SK-N-DZ (cell line): ENCODE measurements at regions not wholly inside any gene's neighbourhood (a gene's known extent, or its start where the extent isn't known, plus 50 kb on each side); places are given as distances from the start of the nearest gene placed in this dataset.

Experiments
- DNase-seq: peaks from one replicate; pipeline ENCODE4 v3.0.0-alpha.2; 2015; ENCODE audit warnings: low spot score

DNA sequence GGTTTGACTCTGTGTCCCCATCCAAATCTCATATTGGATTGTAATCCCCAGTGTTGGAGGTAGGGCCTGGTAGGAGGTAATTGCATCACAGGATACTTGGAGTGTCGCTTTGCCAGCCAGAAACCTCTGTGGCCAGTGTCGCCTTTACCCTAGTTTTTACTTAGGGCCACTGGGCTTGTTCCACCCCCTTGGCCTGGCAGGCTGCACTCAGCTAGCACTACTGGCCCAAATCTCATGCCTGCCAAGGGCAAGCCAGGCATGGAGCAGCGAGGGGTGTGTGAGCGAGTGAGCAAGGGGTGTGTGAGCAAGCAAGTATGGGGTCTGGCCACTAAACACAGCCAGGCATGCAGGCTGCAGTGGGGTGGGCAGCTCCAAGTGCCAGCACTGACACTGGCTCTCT is 178.7 kb upstream of the MGAT5 start:
- no peak for DNase-seq

DNA sequence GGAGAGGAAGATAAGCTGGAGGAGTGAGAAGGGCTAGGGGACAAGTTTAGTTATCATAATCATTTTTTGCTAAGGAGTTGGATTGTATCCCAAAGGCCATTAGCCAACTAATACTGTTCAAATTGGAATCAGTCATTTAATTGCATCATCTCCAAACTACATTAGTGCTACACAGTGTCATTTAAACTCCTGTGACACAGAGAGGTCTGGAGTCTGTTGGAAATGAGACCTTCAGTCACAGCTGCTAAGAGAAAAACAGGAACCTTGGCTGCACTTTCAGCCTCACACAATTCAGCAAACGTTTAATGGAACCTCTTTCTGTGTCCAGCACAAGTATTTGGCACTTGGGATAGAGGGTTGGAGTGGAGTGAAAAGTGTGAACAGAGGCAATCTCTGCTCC is 175.5 kb upstream of the MGAT5 start:
- no peak for DNase-seq

DNA sequence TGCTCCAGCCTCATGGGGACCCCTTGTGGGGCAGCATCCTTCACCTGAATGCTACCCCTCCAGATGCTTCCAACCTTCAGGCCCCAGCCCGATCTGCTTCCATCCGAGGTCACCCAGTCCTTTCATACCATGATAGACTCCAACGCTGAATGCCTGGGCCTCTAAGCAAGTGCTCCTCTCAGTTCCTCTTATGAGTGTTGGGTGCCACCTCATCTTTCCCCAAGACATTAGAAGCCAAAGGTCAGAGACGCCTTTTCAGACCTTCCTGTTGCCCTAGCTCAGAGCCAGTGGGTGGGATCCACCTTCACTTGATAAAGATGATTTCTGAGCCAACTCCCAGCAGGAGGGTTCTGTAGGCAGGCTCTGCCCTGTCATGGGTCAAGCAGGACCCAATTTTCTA is 174.5 kb upstream of the MGAT5 start:
- no peak for DNase-seq

DNA sequence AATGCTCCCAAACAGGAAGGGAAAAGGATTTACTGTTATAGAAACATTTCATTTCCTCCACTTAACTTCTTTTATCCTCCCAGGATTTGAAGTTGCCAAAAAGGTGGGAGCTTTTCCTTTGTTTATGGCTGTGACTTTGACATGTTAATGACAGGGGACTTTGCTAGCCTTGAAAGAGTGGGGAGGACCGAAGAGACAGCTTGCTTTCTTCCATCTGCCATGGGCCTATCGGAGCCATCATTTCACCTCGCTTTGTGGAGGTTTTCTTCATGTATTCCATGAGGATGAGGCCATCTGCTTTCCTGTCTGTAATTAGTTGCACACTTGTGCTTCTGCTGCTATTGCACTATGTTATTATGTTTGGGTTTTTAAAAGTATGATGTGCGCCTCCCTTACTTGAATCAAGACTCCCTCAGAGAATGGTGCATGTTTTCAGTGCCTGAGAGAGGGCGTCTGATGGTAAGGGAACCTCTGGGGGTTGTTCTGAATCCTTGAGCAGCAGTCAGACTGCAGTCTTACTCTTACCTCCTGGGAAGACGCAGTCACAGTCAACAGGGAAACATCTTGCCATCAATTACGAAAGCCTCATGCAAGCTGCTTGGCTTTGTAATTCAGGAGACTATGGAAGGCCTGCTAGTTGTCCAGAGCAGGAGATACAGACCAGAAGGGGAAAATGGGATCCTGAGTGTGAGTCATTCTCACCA is 173.3 kb upstream of the MGAT5 start:
- DNase-seq = no peak

DNA sequence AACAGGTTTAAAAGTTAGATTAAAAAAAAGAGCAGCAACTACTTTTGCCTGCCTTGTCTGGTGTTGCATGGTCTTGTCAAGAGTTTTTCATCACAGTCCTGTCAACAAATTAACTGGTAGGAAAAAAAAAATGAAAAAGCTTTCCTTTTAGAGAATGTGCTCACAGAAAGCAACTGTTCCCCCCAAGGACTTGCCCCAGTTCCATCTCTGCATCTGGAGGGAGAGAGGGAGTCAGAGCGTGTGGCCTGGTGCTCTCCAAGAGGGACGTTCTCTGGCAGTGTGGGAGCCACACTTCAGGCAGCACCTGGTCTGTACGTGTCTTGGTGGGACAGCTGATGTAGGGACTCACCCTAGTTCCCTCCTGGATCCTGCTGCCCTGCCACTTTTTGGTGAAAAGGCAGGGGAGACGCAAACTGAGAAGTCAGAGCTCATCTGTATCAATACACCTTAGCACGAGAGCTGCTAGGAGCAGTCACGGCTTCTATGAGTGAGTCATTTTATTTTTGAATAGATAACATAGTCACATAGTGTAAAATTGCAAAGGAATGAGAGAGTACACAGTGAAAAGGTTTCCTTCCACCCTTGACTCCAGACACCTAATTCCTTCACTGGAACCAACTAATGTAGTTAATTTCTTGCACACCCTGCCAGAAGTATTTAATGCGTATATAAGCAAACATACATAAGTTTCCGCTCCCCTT is 172.5 kb upstream of the MGAT5 start:
- no peak for DNase-seq

DNA sequence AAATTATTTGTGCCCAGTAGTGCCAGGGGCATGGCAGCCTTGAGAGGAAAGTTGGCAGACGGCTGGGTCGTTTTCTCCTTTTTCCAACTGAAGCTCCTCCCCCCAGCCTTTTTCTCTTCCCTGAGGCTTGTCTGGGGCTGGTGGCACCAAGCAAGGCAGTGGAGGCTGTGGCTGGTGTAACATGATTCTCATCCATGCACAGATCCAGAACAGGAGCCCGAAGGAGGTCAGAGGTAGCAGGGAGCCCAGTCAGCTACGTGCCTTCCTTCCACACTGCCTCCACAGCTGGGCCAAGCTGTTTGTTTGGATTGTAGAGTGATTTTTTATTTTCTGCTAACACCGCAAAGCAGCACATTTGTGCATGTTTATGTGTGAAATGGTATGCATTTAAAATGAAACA is 170.3 kb upstream of the MGAT5 start:
- DNase-seq = no peak

DNA sequence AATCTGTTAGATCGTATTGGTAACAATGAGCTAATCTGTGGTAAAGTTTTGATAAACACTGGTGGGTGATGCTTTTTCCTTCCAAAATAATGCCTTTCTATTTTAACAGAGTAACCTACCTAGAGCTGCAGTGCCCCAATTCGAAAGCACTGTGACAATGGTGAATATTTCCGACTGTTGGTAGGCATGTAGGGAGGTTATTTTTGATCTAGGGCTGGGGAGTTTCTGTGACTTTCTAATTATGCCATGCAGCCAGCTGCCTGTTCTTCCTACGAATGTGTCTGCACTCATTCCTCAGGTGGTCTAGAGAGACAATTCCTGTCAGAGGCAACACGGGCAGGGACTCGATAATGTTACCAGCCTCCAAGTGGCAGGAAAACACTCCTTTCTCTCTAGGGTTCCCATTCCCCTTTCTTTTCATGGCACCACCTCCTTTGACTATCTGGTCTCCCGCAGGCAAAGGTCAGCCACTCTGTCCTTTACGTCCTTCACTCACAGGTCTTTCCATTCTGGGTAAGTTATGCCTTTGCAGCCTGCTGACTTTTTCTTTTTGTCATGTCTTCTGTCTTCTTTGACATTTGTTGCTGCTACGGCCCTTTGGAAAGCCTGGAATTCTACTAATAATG is 167.2 kb upstream of the MGAT5 start:
- DNase-seq = no peak

DNA sequence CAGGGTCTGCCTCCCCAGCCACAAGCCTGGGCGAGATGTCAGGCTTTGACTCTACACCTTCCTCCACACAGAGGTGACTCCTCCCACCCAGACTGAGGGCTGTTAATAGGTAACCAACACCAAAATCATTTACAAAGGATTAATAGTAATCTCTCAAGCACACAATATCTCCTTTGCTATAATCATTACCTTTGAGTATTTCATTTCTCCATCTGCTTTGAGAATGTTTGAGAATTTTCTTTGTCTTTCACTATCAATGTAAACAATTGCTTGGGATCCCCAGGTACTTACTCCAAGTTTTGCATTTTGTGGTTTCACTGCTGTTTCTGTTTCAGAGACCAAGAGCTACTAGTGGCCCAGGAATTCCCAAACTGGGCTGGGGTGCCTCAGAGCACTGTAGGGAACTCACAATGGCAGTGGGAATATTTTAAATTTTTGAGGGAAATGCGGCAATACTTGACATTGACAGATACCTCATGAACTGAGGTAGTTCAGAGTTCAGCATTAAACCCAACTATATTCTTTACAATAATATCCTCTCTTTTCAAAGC is 166.4 kb upstream of the MGAT5 start:
- no peak for DNase-seq

DNA sequence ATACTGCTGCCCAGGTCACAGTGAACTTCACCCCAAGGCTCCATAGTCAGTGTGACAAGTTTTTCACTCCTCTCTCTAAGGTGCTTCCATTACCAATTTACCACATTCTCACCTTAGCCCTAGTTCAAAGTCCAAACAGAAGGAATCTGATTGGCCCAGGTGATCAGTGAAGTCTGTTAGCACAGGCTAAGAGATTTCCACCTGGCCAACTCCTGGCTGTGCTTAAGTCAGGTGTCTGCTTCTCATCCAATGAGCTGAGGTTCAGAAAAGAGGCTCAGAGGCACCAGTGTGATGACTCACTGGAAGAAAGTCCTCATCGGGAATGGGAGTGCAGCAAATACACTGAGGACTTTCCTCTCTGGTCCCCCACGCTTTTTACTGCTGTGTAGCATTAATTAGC is 164.4 kb upstream of the MGAT5 start:
- DNase-seq = no peak

DNA sequence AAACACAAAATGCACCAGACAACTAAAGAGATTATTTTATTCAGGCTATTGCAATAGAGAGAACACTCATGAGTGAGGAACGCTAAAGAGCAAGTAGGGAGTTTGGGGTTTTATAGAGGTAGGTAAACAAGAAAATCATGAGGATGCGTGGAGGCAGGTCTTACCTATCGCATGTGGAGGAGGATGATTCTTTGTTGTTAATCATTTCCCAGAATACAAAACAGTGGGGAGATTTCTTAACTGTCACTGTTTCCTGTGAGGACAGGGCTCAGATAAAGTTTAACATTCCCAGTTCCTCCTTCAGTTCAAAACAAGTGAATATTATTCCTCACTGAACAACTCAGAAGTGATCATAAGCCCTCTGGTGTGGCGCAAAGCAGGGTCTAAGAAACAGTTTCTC is 156.1 kb upstream of the MGAT5 start:
- no peak for DNase-seq

DNA sequence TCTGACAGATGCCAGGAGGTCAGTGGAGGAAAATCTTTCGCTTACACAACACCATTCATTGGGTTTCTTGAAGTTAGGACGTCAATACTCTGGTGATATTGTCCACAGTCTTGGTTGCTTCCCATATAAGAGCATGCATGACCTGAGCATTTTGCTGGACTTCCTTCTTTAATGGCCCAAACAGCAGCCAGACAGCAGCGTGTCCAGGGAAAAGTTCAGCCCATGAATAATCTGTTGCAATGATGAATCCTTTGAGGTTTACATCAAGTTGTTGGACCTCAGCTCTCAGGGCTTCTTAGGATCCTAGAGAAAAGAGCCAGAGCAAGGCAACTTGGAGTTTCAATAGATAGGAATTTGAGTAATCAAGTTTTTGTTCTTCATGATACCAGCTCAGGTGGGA is 155.6 kb upstream of the MGAT5 start:
- no peak for DNase-seq

DNA sequence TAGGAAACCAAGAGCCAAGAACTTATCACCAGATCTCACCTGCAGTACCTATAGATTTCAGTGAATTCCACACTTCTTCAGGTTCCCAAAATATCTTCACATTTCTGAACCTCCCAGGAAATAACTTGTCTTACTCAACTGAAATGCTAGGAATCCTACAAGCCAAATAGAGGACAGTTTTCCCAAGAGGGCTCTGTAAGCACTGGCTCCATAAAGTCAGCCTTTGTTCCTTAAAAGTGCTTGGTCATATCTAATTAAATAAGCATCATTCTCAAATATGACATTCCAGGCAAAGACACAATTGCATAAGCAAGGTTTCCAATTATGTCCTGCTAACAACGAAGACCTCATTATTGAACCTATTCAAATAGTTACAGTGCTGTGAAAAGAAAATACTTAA is 154.6 kb upstream of the MGAT5 start:
- no peak for DNase-seq

DNA sequence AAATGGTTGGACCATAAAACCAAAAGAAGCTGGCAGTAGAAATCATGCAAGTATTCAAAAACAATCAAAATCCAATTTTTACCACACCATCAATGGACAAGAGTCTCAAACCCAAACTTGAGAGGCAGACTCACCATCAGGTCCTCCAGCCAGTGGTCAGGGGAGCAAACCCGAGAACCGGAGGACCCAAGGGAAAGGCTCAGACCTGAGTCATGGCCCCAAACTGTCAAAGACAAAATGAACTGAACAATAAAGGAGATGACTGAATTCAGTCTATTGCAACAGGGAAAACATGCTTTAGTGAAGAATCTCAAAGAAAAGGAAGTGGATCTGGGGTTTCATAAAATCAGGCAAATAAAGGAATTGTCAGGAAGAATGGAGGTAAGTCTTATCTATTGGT is 150.7 kb upstream of the MGAT5 start:
- DNase-seq = no peak

DNA sequence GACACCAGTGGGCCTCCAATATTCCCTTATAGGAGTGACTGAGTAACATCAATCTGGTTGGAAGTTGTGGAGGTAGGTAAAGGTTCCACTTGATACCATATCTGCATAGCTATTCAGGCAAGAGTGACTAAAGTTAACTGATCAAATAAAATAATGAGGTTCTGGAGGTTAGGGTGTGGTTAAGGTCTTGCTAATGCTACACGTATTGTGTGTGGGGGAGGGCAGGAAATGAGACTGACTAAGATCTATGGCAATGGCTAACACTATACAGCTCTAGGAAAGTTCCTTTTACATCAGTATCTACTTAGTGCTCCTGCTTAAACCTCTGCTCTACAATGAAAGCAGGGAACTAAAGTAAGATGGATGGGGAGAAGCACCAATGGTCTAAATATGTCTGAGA is 149.1 kb upstream of the MGAT5 start:
- DNase-seq = no peak

DNA sequence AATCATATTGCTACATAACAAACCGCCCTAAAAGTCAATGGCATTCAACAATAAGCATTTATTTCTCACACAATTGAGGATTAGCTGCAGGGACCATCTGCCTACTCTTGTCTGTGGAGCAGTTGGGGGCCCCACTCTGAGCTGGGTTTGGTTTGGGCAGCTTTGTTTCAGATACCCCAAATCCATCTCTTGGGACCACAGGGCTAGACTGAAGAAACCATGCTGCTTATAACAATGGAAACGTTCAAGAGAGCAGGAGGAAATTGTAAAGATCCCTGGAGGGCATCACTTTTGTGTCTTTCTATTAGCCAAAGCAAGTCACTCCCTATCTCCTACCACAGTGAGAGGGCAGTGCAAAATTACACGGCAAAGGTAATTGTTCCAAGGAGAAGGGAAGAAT is 146.5 kb upstream of the MGAT5 start:
- DNase-seq = no peak

DNA sequence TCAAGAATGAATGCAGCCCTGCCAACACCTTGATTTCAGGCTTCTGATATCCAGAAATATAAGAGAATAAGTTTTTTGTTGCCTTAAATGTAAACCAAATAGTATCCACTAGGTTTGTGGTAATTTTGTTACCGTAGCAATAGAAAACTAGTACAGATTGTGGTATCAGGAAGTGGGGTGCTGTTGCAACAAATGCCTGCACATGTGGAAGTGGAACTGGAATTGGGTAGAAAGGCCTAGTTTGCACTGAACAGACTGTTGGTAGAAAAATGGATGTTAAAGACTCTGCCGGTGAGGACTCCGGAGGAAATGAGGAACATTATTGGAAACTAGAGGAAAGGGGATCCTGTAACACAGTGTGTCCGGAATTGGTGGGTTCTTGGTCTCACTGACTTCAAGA is 145.8 kb upstream of the MGAT5 start:
- DNase-seq = no peak

DNA sequence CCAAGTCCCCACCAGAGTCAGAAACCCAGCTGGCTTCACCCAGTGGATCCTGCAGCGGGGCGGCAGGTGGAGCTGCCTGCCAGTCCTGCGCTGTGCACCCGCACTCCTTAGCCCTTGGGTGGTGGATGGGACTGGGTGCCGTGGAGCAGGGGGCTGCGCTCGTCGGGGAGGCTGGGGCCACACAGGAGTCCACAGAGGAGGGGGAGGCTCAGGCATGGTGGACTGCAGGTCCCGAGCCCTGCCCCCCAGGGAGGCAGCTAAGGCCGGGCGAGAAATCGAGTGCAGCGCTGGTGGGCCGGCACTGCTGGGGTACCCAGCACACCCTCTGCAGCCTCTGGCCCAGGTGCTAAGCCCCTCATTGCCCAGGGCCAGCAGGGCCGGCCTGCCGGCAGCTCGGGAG is 144.6 kb upstream of the MGAT5 start:
- DNase-seq = no peak

DNA sequence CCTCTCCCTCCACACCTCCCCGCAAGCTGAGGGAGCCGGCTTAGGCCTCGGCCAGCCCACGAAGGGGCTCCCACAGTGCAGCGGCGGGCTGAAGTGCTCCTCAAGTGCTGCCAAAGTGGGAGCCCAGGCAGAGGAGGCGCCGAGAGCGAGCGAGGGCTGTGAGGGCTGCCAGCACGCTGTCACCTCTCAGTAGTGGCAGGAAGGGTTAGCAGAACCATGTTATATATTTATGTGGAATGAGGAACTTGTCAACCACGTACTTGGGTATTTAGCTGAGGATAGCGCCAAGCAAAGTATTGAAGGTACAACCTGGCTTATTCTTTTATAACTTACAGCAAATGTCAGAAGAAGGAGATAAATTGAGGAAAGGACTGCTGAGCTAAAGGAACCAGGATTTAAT is 144.1 kb upstream of the MGAT5 start:
- no peak for DNase-seq

DNA sequence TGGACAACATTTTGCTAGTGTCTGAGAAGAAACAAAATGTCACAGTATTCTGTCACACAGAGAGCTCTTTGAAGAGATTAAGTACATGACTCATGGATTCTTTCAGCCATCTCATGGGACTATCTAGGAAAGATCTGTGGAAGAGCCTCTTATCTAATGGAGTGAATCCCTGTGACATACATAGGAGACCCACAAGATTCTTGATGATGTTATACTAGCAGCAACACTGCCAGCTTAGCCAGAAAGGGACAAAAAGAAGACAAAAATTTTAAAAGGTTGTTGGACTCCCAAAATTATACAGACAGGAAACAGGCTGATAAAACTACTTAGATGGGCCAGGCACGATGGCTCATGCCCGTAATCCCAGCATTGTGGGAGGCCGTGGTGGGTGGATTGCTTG is 143.3 kb upstream of the MGAT5 start:
- no peak for DNase-seq

DNA sequence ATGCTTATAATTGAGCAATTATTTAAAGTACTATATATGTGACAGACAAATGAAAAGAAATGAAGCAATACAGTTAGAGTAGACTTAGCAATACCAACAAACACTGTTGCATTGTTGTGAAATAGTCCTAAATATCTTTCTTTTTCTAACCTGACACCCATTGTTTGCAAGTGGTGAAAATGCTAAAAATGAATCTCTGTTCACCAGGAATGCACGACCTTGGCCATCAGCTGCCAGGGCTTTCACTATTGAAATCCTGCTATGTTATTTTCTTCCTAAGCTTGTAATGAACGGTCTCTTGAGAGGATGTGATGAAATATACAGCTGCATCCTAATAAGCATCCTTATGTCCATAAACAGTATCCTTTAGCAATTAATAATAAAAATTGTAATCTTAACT is 136.2 kb upstream of the MGAT5 start:
- DNase-seq = no peak

DNA sequence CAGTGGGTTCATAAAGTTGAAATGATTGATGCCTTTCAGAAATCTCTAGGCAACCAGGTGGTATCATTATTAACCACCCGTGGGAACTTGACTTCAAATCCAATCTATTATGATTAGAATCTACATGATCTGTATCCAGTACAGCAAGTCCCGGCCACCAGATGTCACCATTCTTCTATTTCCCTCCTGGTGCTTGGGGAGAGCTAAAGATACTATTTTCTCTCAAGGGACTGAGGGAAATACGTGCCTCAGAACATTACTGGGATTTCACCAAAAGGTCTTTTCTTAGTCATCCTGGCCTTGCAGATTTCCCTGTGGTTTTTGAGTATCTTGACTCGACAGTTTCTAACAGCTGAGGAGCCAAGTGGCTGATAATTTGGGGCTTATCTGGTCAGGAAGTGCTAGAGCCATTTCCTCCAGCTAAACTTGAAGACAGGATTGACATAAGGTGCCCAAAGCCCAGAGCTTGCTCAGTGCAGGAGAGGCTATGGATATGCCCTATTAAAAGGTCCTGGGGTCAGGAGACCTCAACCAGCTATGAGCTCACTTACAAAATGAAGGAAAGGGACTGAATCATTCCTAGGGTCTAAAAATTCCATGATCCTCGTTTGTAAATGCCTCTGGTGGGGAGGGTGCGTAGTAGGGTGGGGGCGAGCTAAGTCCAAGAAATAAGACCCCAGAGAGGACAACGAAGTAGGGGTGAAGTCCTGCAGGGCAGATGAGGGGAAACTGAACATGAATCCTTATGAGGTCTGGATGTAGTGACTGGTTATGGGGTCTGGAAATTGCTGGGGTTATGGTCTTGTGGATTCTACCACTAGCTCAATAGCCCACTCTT is 135.4 kb upstream of the MGAT5 start:
- peak; percentile 90 for DNase-seq

DNA sequence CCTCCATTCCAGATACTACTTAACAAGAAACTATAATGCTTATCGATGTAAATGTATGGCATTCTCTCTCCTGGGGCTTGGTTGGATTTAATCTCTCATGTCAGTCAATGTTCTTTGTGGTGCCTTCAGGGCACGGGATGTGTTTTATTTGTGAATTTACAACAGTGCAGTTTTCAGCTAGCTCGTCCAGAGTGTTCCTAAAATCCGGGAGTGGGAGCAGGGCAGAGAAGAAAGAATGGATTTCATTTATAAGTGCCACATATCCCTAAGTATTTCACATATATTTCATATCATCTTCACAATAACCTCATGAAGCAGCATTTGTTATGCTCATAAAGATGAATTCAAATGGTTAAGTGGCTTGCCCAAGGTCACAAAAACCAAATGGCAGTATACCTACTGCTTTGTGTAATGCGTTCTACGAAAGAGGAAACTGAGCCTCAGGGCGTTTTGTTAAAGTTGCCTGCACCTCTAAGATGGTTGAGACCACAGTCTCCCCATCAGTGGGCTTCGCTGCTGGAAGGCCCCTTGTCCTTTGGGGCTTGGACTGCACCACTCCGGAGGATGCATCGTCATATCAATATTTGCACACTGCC is 134.7 kb upstream of the MGAT5 start:
- peak; percentile 23 for DNase-seq
